RWPE1 (cell line): ENCODE measurements at regions not wholly inside any gene's neighbourhood (a gene's known extent, or its start where the extent isn't known, plus 50 kb on each side); places are given as distances from the start of the nearest gene placed in this dataset.

Experiments used
- CTCF ChIA-PET: fragments of 350-600 bp; sonication (Branson Sonifier 250); formaldehyde crosslinking; extraction: SDS; loops from one replicate; lab custom pipeline; 2021; lab: Yijun Ruan, JAX
- POLR2A ChIA-PET: fragments of 400-600 bp; formaldehyde crosslinking; extraction: SDS; loops from one replicate; lab custom pipeline; 2020; ENCODE audit warnings: antibody characterized with exemption; ENCODE audit not compliant: low non-redundant PET; lab: Yijun Ruan, JAX
- DNase-seq: peaks from one replicate; pipeline ENCODE4 v3.0.0; 2012; ENCODE audit warnings: low spot score
- H3K27ac ChIP-seq: fragments of 450-650 bp; 2 replicates; pipeline ENCODE4 v1.5.1; 2017
- TF ChIP-seq, protein P1 (sequence below): fragments of 450-650 bp; conservative IDR thresholded peaks from 2 replicates; pipeline ENCODE4 v1.5.1; 2017; ENCODE audit warnings: low read depth, mild to moderate bottlenecking

DNA sequence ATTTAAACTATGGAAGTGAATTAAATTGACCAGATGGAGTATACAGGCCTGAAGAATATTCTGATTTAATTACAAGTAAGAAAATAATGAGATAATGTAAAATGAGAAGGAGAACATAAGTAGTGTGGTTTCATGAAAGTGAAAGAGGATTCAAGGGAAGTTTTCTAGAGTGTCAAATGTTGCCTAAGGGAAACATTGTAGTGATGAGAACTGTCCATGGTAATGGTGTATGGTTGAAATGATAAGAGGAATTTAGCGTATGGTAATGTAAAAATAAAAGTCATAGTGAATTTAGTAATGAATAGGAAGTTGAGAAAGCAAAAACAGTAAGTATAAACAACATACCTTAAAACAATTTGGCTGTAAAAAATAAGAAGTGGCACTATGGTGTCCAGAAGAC lies 1954.6 kb upstream of the FLRT2 start:
- ChIA-PET POLR2A (no interaction called here), CTCF (no interaction called here)
- TF ChIP-seq, protein P1, sequence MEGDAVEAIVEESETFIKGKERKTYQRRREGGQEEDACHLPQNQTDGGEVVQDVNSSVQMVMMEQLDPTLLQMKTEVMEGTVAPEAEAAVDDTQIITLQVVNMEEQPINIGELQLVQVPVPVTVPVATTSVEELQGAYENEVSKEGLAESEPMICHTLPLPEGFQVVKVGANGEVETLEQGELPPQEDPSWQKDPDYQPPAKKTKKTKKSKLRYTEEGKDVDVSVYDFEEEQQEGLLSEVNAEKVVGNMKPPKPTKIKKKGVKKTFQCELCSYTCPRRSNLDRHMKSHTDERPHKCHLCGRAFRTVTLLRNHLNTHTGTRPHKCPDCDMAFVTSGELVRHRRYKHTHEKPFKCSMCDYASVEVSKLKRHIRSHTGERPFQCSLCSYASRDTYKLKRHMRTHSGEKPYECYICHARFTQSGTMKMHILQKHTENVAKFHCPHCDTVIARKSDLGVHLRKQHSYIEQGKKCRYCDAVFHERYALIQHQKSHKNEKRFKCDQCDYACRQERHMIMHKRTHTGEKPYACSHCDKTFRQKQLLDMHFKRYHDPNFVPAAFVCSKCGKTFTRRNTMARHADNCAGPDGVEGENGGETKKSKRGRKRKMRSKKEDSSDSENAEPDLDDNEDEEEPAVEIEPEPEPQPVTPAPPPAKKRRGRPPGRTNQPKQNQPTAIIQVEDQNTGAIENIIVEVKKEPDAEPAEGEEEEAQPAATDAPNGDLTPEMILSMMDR, result no peak
- no peak overlapping the region for H3K27ac ChIP-seq
- no peak for DNase-seq

DNA sequence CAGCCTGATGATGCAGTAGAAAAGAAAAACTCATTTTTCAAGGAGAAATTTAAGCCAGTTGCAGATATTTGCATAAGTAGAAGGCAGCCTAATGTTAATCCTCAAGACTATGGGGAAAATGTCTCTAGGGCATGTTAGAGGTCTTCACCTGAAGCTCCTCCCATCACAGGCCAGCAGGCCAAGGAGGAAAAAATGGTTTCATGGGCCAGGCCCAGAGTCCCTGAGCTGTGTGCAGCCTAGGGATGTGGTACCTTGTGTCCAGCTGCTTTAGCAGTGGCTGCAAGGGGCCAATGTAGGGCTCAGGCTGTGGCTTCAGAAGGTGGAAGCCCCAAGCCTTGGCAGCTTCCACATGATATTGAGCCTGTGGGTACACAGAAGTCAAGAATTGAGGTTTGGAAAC lies 1946.7 kb upstream of the FLRT2 start:
- ChIA-PET POLR2A (no interaction called here), CTCF (no interaction called here)
- TF ChIP-seq, protein P1, result no peak
- H3K27ac ChIP-seq, result no peak overlapping the region
- DNase-seq, result no peak

DNA sequence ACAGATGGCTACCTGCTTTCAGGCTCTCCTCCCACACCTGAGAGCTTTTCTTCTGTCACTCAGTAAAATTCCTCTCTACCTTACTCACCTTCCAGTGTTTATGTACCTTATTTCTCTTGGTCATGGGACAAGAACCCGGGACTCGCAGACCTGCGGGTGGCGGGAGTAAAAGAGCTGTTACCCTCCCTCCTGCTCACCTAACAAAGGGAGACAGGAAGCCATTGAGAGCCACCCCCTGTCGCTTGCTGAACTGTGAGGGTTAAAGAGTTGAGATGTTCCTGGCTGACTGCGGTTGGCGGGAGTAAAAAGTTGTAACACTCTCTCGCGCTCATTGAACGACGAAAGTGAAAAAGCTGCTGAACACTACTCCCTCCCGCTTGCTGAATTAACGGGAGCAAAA lies 1935.1 kb upstream of the FLRT2 start:
- ChIA-PET CTCF (no interaction called here), POLR2A (no interaction called here)
- no peak overlapping the region for H3K27ac ChIP-seq
- DNase-seq, result no peak
- TF ChIP-seq, protein P1, result no peak

DNA sequence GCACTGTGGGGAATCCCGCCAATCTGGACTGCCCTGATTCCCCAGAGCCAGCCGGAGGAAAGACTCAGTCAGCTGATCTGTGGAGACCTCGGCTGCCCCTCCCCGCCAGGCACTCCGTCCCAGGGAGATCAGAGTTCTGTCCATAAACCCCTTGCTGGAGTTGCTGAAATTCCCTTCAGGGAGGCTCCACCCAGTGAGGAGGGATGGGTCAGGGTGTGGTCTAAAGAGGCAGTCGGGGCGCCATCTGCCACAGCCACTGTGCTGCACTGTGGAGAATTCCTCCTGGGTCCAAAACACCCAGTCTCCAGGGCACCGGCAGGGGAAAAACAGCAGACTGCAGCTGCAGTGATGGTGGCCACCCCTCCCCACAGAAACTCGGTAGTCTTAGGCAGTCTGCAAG lies 1922.3 kb upstream of the FLRT2 start:
- no peak for DNase-seq
- H3K27ac ChIP-seq, result no peak overlapping the region
- TF ChIP-seq, protein P1, result no peak
- ChIA-PET CTCF (no interaction called here), POLR2A (no interaction called here)

DNA sequence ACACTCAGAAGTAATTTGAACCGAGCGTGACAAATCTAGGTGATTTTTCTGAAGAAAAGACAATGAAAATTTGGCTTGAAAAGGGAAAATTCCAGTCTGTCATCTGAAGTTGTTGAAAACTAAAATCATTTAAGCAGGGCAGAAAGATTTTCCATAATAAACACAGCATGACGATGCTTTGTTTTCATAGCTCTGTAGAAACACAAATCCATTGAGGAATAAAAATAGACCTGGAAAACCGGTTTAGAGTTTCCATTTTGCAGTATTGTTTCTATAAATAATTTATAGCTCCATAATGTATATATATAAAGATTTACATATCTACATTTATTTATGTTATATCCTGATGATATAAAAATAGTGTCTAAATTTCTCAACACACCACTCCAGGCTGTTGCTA lies 1918.5 kb upstream of the FLRT2 start:
- POLR2A ChIA-PET, result no interaction called here
- CTCF ChIA-PET, result no interaction called here
- DNase-seq, result no peak
- TF ChIP-seq, protein P1, result no peak
- H3K27ac ChIP-seq, result no peak overlapping the region

DNA sequence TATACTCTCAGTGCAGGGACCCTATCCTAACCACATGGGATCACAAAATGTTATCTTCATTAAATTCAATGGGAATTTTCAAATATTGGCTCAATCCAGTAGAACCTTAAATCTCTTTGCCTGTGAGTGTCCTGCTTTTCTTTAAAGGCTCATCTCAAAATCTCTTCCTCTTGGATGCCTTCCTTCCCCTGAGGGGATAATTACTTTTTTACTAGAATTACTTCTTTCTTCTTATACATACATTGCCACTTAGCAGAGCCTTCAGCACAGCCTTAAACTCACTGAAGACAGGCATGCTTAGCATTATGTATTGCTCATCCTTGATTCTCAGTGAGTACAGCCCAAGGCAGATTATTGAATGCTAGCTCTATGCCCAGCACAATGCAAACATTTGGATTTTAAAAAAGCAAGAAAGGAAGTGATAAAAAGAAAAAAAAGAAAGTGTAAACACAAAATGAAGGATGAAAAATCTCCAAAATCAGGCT lies 1918.0 kb upstream of the FLRT2 start:
- TF ChIP-seq, protein P1, result no peak
- CTCF ChIA-PET, result no interaction called here
- POLR2A ChIA-PET, result no interaction called here
- DNase-seq, result no peak
- H3K27ac ChIP-seq, result no peak overlapping the region
